GM23338 (cell line): ENCODE measurements at regions not wholly inside any gene's neighbourhood (a gene's known extent, or its start where the extent isn't known, plus 50 kb on each side); places are given as distances from the start of the nearest gene placed in this dataset.

ENCODE experiments used
- ATAC-seq: fragments of 200-7000 bp; cut with Tn5 transposase; 3 replicates; pipeline ENCODE4 v1.9.1; 2020
- DNase-seq: peaks from one replicate; pipeline ENCODE4 v3.0.0-alpha.2; 2015; ENCODE audit warnings: low spot score
- H2AFZ ChIP-seq: fragments of 200-600 bp; sonication (generic); 2 replicates; pipeline ENCODE4 v1.8.0; 2016; ENCODE audit warnings: antibody characterized with exemption, mild to moderate bottlenecking, moderate library complexity
- H3F3A ChIP-seq: fragments of 200-600 bp; sonication (generic); replicated peaks from 2 replicates; pipeline ENCODE4 v1.8.0; 2017; ENCODE audit warnings: antibody characterized with exemption, mixed run types, low read depth
- H3K27ac ChIP-seq: fragments of 200-600 bp; sonication (generic); 2 replicates; pipeline ENCODE4 v1.6.1; 2016; ENCODE audit warnings: low read depth
- H3K27me3 ChIP-seq: fragments of 200-600 bp; sonication (generic); 2 replicates; pipeline ENCODE4 v1.8.0; 2016; ENCODE audit warnings: mild to moderate bottlenecking, mixed run types, moderate library complexity; ENCODE audit not compliant: insufficient read depth
- H3K36me3 ChIP-seq: fragments of 200-600 bp; sonication (generic); 2 replicates; pipeline ENCODE4 v1.8.0; 2016; ENCODE audit warnings: mild to moderate bottlenecking; ENCODE audit not compliant: insufficient read depth
- H3K4me1 ChIP-seq: fragments of 200-600 bp; sonication (generic); 2 replicates; pipeline ENCODE4 v1.8.0; 2016; ENCODE audit warnings: mild to moderate bottlenecking, moderate library complexity; ENCODE audit not compliant: insufficient read depth
- H3K4me2 ChIP-seq: fragments of 200-600 bp; sonication (generic); 2 replicates; pipeline ENCODE4 v1.7.1; 2017; ENCODE audit warnings: mixed run types
- H3K4me3 ChIP-seq: fragments of 200-600 bp; sonication (generic); 2 replicates; pipeline ENCODE4 v1.6.1; 2016; ENCODE audit warnings: mixed run types
- H3K79me2 ChIP-seq: fragments of 200-600 bp; sonication (generic); replicated peaks from 2 replicates; pipeline ENCODE4 v1.8.0; 2017; ENCODE audit warnings: mild to moderate bottlenecking; ENCODE audit not compliant: insufficient read depth
- H3K9me2 ChIP-seq: fragments of 200-600 bp; sonication (generic); 2 replicates; pipeline ENCODE4 v1.8.0; 2017; ENCODE audit not compliant: insufficient read depth
- H4K20me1 ChIP-seq: fragments of 200-600 bp; sonication (generic); replicated peaks from 2 replicates; pipeline ENCODE4 v1.8.0; 2017; ENCODE audit warnings: mild to moderate bottlenecking; ENCODE audit not compliant: insufficient read depth
- H3K27ac Mint-ChIP-seq: 2 replicates; pipeline ENCODE4 v1.8.0; 2020; ENCODE audit warnings: inconsistent platforms, mild to moderate bottlenecking, moderate library complexity, mixed read lengths
- H3K27me3 Mint-ChIP-seq: 3 replicates; pipeline ENCODE4 v1.8.0; 2022; ENCODE audit warnings: low read depth, mild to moderate bottlenecking, moderate library complexity, mixed read lengths, inconsistent platforms; ENCODE audit not compliant: insufficient read depth, poor library complexity
- H3K36me3 Mint-ChIP-seq: 3 replicates; pipeline ENCODE4 v1.8.0; 2021; ENCODE audit warnings: low read depth, mild to moderate bottlenecking, inconsistent platforms, moderate library complexity, mixed read lengths
- H3K4me1 Mint-ChIP-seq: 3 replicates; pipeline ENCODE4 v1.8.0; 2020; ENCODE audit warnings: mild to moderate bottlenecking, inconsistent platforms, mixed read lengths
- H3K4me3 Mint-ChIP-seq: 3 replicates; pipeline ENCODE4 v1.8.0; 2021; ENCODE audit warnings: moderate library complexity, mild to moderate bottlenecking, inconsistent platforms, mixed read lengths
- H3K9me3 Mint-ChIP-seq: 3 replicates; pipeline ENCODE4 v1.8.0; 2020; ENCODE audit warnings: moderate library complexity, mild to moderate bottlenecking, inconsistent platforms, mixed read lengths
- ETS1 ChIP-seq: IDR thresholded peaks from 2 replicates; pipeline ENCODE4 v1.6.1; 2016; ENCODE audit warnings: antibody characterized with exemption
- EZH2 ChIP-seq: fragments of 200-600 bp; sonication (generic); IDR thresholded peaks from one replicate; pipeline ENCODE4 v1.8.0; 2017; ENCODE audit warnings: antibody characterized with exemption, mild to moderate bottlenecking, low read depth; ENCODE audit not compliant: unreplicated experiment
- EZH2phosphoT487 ChIP-seq: fragments of 200-600 bp; sonication (generic); IDR thresholded peaks from one replicate; pipeline ENCODE4 v1.8.1; 2018; ENCODE audit warnings: antibody characterized with exemption; ENCODE audit not compliant: unreplicated experiment
- POLR2AphosphoS5 ChIP-seq: IDR thresholded peaks from 2 replicates; pipeline ENCODE4 v1.6.1; 2016; ENCODE audit warnings: antibody characterized with exemption, low read depth
- ZNF114 ChIP-seq: fragments of 250-450 bp; sonication (Bioruptor Pico); IDR thresholded peaks from 2 replicates; pipeline ENCODE4 v1.5.0; 2020; ENCODE audit warnings: mild to moderate bottlenecking, moderate library complexity
- ZNF331 ChIP-seq: fragments of 250-450 bp; sonication (Bioruptor Pico); IDR thresholded peaks from 2 replicates; pipeline ENCODE4 v1.5.0; 2020; ENCODE audit warnings: low read depth, mild to moderate bottlenecking, moderate library complexity
- ZNF462 ChIP-seq: fragments of 250-450 bp; sonication (Bioruptor Pico); IDR thresholded peaks from 2 replicates; pipeline ENCODE4 v1.5.0; 2020; ENCODE audit warnings: mild to moderate bottlenecking, moderate library complexity

GRCh38 chr22:44590291-44590690 lies 92.3 kb upstream of the RTL6 start (continued):
- TF ChIP-seq ZNF462 (CRISPR knock-in tag): no peak
- TF ChIP-seq EZH2: no peak
- TF ChIP-seq ETS1: no peak
- no peak for TF ChIP-seq ZNF114
- no peak for TF ChIP-seq EZH2phosphoT487
- TF ChIP-seq POLR2AphosphoS5: no peak
- no peak for TF ChIP-seq ZNF331

- Histone ChIP-seq H3K36me3 (no peaks in the 10 kb centered on the region; the same call in 1 of the 2 replicates), H3F3A (no peaks in the 10 kb centered on the region), H4K20me1 (no peaks in the 10 kb centered on the region), H3K9me2 (no peaks in the 10 kb centered on the region), H2AFZ (no peak overlapping the region), H3K27me3 (no peaks in the 10 kb centered on the region), H3K4me2 (no peak overlapping the region), H3K27ac (no peak overlapping the region), H3K79me2 (no peaks in the 10 kb centered on the region), H3K4me1 (no peaks in the 10 kb centered on the region), H3K4me3 (no peak overlapping the region)
- DNase-seq (no peak), ATAC-seq (no peak)
- H3K9me3 Mint-ChIP-seq: peaks cover 15% of the 10 kb centered on the region
- H3K4me1 Mint-ChIP-seq: peaks cover 7% of the 10 kb centered on the region
- no peak overlapping the region for H3K27ac Mint-ChIP-seq
- H3K4me3 Mint-ChIP-seq: no peak overlapping the region
- peaks cover 16% of the 10 kb centered on the region for H3K27me3 Mint-ChIP-seq
- peaks cover 4% of the 10 kb centered on the region; the same call in 2 of the 3 replicates for H3K36me3 Mint-ChIP-seq
- TF ChIP-seq ZNF462 (CRISPR knock-in tag) (no peak), ZNF114 (no peak)
These were observed 91.8 kb upstream of the RTL6 start for GRCh38 chr22:44589831-44590230.
